ENCODE measurements at regions not wholly inside any gene's neighbourhood (a gene's known extent, or its start where the extent isn't known, plus 50 kb on each side); places are given as distances from the start of the nearest gene placed in this dataset.

DNA sequence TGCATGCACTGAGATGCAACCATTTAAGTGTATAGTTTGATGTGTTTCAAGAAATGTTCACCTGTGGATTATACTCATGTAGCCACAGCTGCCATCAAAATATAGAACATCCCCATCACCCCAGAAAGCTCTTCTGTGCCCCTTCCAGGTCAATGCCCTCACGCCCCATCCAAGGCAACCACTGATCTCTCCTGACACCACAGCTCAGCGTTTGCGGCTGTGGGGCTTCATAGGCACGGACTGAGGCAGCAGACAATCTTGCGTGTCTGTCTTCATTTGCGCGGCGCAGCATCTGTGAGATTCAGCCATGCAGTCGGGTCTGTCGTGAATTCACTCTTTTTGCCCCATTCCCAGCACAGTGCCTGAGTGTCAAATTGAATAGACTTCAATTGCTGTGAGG lies 153.8 kb upstream of the UQCRFS1 start:
- TF ChIP-seq, protein P1, sequence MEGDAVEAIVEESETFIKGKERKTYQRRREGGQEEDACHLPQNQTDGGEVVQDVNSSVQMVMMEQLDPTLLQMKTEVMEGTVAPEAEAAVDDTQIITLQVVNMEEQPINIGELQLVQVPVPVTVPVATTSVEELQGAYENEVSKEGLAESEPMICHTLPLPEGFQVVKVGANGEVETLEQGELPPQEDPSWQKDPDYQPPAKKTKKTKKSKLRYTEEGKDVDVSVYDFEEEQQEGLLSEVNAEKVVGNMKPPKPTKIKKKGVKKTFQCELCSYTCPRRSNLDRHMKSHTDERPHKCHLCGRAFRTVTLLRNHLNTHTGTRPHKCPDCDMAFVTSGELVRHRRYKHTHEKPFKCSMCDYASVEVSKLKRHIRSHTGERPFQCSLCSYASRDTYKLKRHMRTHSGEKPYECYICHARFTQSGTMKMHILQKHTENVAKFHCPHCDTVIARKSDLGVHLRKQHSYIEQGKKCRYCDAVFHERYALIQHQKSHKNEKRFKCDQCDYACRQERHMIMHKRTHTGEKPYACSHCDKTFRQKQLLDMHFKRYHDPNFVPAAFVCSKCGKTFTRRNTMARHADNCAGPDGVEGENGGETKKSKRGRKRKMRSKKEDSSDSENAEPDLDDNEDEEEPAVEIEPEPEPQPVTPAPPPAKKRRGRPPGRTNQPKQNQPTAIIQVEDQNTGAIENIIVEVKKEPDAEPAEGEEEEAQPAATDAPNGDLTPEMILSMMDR (IDR thresholded peaks at IDR 0.05; ENCODE audit: insufficient read depth, low read length, missing control alignments) = no peak
- ChIA-PET POLR2A (no interaction called here), CTCF (no interaction called here)
- no peak overlapping the region for H3K4me3 ChIP-seq (ENCODE audit: low read depth, low read length)
- no peak for DNase-seq (ENCODE audit: low read depth, low spot score)

DNA sequence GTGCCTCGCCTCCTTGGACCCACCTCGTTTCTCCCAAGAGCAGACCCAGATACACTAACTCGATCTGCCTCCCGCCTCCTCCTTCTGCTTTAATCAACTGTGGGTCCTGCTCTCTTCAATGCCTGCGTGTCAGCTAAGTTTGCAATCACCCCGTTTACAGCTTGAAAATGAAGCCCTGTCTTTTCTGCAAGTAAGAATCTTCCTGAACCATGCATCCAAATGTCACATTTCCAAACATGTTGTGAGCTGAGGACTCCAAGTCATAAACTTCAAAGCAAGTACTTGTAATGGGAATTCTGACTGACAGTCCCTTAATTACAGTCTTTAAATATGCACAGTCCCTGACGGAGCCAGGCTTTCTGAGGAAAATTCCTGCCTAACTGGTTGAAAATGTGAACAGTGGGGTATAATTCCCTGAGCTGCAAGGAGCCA lies 154.9 kb upstream of the UQCRFS1 start:
- ChIA-PET POLR2A (no interaction called here), CTCF (no interaction called here)
- no peak overlapping the region for H3K4me3 ChIP-seq (ENCODE audit: low read depth, low read length)
- TF ChIP-seq, protein P1 (IDR thresholded peaks at IDR 0.05; ENCODE audit: insufficient read depth, low read length, missing control alignments) = no peak
- no peak for DNase-seq (ENCODE audit: low read depth, low spot score)

DNA sequence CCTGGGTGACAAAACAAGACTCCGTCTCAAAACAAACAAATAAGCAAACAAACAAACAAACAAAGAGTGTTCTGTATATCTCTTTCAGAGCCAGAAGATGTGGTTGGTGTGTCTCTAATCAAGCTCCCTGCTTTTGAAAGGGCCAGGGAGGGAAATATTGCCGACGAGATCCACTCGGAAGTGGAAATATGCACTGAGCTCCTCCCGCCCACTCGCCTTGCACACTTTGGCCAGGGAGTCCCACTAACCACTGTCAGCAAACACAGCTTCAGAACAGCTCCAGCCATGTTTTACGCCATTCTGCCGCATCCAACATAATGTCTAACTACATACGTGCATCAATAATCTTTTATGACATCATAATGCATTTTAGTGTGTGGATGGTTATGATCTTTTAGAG lies 155.5 kb upstream of the VSTM2B start:
- ChIA-PET POLR2A (no interaction called here), CTCF (no interaction called here)
- TF ChIP-seq, protein P1 (IDR thresholded peaks at IDR 0.05; ENCODE audit: insufficient read depth, low read length, missing control alignments) = no peak
- no peak overlapping the region for H3K4me3 ChIP-seq (ENCODE audit: low read depth, low read length)
- DNase-seq (ENCODE audit: low read depth, low spot score) = no peak

DNA sequence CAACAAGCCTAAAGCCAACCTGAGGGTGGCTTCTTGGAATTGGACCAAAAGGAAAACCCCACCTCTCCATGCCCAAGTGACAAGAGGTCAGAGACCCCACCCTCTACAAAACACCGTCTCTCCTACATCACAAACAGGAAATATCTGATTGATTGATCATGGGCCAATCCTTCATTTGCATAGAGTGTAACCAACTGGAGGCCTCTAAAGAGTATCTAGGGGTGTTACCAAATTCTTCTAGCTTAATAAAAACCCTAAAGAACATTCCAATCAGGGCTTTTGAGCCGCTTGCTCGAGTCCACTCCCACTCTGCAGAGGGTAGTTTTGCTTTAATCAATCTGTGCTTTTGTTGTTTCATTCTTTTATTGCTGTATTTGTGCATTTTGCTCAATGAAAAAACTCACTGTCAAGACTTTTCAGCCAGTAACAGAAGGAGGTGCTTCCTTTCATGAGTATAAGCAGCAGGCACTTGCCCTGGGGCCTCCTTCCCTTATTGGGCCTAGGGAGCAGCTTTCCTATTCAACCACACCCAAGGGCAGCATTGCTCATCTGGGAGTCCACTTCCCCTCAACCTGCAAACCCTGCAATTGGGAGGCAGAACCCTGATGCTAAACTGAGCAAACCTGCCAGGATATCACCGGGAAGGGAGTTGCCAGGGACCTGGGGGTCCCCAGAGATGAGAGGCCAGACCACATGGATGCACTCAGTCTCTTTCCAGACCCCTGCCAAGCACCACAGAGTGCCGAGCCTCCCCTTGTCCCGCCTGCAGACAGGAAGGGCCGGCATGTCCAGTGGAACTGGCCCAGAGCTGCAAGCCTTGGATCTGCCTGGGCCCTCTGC lies 154.3 kb upstream of the VSTM2B start:
- H3K4me3 ChIP-seq (ENCODE audit: low read depth, low read length) = no peak overlapping the region
- ChIA-PET POLR2A (no interaction called here), CTCF (no interaction called here)
- DNase-seq (ENCODE audit: low read depth, low spot score) = no peak
- TF ChIP-seq, protein P1 (IDR thresholded peaks at IDR 0.05; ENCODE audit: insufficient read depth, low read length, missing control alignments) = no peak

DNA sequence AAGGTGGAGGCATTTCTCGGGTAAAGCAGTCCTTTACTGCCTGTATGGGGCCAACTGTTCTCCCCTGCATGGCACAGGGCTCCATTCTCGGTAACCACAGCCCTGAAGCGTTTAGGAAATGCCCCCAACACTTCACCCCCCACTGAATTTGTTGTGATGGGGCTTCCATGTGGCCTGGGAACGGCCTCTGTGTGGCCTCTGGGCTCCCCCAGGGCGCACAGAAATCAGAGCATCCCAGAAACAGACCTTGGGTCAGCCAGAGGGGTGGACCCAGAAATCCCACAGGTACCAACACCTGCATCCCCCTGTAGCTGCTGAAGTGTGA lies 153.7 kb upstream of the VSTM2B start:
- ChIA-PET POLR2A (no interaction called here), CTCF (no interaction called here)
- DNase-seq (ENCODE audit: low read depth, low spot score) = no peak
- no peak overlapping the region for H3K4me3 ChIP-seq (ENCODE audit: low read depth, low read length)
- TF ChIP-seq, protein P1 (IDR thresholded peaks at IDR 0.05; ENCODE audit: insufficient read depth, low read length, missing control alignments) = no peak

DNA sequence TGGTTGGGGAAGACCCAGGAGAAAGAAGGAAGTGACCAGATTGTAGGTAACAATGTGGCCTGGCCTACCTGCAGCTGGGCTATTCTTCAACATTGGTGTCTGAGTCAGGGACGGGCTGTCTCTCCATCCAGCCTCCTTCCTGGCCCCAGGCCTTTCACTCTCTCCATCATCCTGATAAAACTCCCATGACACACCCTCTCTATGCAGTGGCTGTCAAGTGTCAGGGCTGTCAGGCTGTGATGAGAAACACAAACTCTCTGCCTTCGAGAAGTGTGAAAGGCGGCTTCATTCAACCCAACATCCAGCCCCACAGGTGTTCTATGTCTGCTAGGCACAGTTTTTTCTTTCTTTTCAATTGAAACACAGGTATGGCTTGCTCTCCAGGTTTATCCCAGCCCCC lies 153.3 kb upstream of the VSTM2B start:
- no peak overlapping the region for H3K4me3 ChIP-seq (ENCODE audit: low read depth, low read length)
- POLR2A ChIA-PET = no interaction called here
- TF ChIP-seq, protein P1 (IDR thresholded peaks at IDR 0.05; ENCODE audit: insufficient read depth, low read length, missing control alignments) = no peak
- CTCF ChIA-PET = no interaction called here
- DNase-seq (ENCODE audit: low read depth, low spot score) = no peak

All from AG04449 (cell line).